ENCODE measurements at regions not wholly inside any gene's neighbourhood (a gene's known extent, or its start where the extent isn't known, plus 50 kb on each side); places are given as distances from the start of the nearest gene placed in this dataset.
A peak's percentile ranks its signal among the peaks of the same experiment; 100 is the strongest.

DNA sequence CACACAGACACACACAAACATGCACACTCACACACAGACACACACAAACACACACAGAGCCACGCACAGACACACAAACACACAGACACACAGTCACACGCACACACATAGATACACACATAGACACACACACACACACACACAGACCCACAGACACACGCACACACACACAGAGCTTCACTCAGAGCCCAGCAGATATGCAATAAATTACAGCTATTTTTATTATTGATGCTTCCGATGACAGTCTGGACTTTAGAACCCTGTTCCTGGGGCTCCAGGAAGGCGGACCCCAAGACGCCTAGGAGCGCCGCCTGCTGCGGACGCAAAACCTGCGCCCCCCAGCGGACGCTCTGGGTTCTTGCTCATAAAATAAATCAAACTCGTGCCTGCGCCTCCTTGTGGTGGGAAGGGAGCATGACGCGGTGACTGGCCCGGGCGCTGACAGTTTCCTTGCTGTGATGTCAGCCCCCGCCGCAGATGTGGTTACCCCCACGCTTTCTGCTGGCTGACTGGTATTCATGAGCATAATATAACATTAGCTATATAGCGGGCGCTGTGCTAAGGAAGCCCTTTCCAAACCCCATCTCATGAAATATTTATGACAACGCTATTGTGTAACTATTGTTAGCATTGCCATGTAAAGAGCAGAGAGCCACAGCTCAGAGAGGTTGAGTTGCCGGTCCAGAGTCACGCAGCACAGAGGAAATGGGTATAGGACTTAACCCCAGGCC is 64.4 kb upstream of the TM9SF2 start (continued):
- TF ChIP-seq, protein P1, sequence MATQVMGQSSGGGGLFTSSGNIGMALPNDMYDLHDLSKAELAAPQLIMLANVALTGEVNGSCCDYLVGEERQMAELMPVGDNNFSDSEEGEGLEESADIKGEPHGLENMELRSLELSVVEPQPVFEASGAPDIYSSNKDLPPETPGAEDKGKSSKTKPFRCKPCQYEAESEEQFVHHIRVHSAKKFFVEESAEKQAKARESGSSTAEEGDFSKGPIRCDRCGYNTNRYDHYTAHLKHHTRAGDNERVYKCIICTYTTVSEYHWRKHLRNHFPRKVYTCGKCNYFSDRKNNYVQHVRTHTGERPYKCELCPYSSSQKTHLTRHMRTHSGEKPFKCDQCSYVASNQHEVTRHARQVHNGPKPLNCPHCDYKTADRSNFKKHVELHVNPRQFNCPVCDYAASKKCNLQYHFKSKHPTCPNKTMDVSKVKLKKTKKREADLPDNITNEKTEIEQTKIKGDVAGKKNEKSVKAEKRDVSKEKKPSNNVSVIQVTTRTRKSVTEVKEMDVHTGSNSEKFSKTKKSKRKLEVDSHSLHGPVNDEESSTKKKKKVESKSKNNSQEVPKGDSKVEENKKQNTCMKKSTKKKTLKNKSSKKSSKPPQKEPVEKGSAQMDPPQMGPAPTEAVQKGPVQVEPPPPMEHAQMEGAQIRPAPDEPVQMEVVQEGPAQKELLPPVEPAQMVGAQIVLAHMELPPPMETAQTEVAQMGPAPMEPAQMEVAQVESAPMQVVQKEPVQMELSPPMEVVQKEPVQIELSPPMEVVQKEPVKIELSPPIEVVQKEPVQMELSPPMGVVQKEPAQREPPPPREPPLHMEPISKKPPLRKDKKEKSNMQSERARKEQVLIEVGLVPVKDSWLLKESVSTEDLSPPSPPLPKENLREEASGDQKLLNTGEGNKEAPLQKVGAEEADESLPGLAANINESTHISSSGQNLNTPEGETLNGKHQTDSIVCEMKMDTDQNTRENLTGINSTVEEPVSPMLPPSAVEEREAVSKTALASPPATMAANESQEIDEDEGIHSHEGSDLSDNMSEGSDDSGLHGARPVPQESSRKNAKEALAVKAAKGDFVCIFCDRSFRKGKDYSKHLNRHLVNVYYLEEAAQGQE (IDR thresholded peaks at IDR 0.05; ENCODE audit: low read depth, low read length), result no peak
- TF ChIP-seq NFIC (IDR thresholded peaks at IDR 0.05; ENCODE audit: borderline replicate concordance), result no peak
- TF ChIP-seq, protein P2, sequence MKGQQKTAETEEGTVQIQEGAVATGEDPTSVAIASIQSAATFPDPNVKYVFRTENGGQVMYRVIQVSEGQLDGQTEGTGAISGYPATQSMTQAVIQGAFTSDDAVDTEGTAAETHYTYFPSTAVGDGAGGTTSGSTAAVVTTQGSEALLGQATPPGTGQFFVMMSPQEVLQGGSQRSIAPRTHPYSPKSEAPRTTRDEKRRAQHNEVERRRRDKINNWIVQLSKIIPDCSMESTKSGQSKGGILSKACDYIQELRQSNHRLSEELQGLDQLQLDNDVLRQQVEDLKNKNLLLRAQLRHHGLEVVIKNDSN (IDR thresholded peaks at IDR 0.05; ENCODE audit: borderline replicate concordance, low read depth), result no peak
- no peak for TF ChIP-seq TEAD4 (IDR thresholded peaks at IDR 0.05; ENCODE audit: borderline replicate concordance, insufficient read depth)
- no peak for TF ChIP-seq MEF2A (IDR thresholded peaks at IDR 0.05; ENCODE audit: borderline replicate concordance, low read depth)
- no peak for TF ChIP-seq FOSL2 (IDR thresholded peaks at IDR 0.05; ENCODE audit: borderline replicate concordance, low read depth)
- 0 out of 2 replicates have a peak, but pooled peaks have one; percentile 34 for TF ChIP-seq RCOR1 (IDR thresholded peaks at IDR 0.05; ENCODE audit: low read length)
- no peak for TF ChIP-seq GABPA (IDR thresholded peaks at IDR 0.05; ENCODE audit: low read depth)
- TF ChIP-seq CHD2 (IDR thresholded peaks at IDR 0.05; ENCODE audit: low read length, partially characterized antibody), result peak; percentile 24
- TF ChIP-seq FOXJ3 (CRISPR knock-in tag; IDR thresholded peaks at IDR 0.05), result no peak

DNA sequence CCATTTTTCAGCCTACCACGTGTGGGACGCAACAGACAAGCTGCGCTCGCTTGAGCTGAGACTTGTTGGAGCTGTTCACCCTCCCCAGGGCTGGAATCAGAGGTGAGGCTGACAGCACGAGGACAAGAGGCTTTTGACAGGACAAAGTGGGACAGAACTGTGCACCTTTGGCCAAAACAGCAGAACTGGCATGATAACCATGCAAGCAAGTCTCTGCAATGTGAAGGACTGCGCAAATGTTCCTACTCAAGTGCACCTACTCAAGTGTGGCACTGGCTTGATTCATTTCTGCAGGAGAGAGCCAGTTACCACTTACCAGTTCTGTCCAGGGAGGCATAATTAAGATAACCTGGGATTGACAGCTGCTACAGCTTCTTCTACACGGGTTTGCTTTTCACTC is 62.2 kb upstream of the TM9SF2 start:
- Histone ChIP-seq H3K4me1 (ENCODE audit: control insufficient read depth in 1 of 2, insufficient read depth in 2 of 2, low read depth in 1 of 2, low read length in 1 of 2) (peaks cover 0 to 7% of the 10 kb centered on the region in 2 experiments; a peak in 1 of 4 replicates), H3K4me2 (no peak overlapping the region), H3K9me3 (no peaks in the 10 kb centered on the region), H3K9ac (no peak overlapping the region), H3K27me3 (ENCODE audit: insufficient read depth) (peaks cover 7% of the 10 kb centered on the region; the same call in 1 of the 2 replicates), H3K27ac (ENCODE audit: low read depth in 2 of 2, low read length in 1 of 2) (no peak overlapping the region), H3K4me3 (ENCODE audit: low read depth in 2 of 2, low read length in 1 of 2) (no peak overlapping the region), H2AFZ (ENCODE audit: low read depth) (no peak overlapping the region), H3K79me2 (ENCODE audit: insufficient read depth) (no peaks in the 10 kb centered on the region), H3F3A (replicated peaks; ENCODE audit: insufficient read depth) (no peaks in the 10 kb centered on the region), H4K20me1 (ENCODE audit: insufficient read depth) (no peaks in the 10 kb centered on the region), H3K9me2 (no peaks in the 10 kb centered on the region), H3K36me3 (replicated peaks in 1 of 2; ENCODE audit: control insufficient read depth in 1 of 2, insufficient read depth in 2 of 2, low read length in 1 of 2) (no peaks in the 10 kb centered on the region)
- no peak for DNase-seq
- ChIA-PET POLR2A (interaction anchor here (0.6 kb wide), 1 partner anchor 51 kb away, joined by 3 read pairs; no protein-coding TSS in a partner anchor), CTCF (interaction anchor here (0.6 to 8.4 kb wide), 7 partner anchors 10 to 266 kb away, joined by 3 to 249 read pairs (median 6); no protein-coding TSS in a partner anchor)
- no peak for TF ChIP-seq SMC3 (IDR thresholded peaks at IDR 0.05; ENCODE audit: low read depth, low read length)
- no peak for TF ChIP-seq CHD2 (IDR thresholded peaks at IDR 0.05; ENCODE audit: low read length, partially characterized antibody)
- no peak for TF ChIP-seq FOXM1 (IDR thresholded peaks at IDR 0.05; ENCODE audit: low read depth)
- TF ChIP-seq NFIC (IDR thresholded peaks at IDR 0.05; ENCODE audit: borderline replicate concordance), result no peak
- no peak for TF ChIP-seq NRF1 (IDR thresholded peaks at IDR 0.05; ENCODE audit: low read depth, low read length)
- TF ChIP-seq, protein P2 (IDR thresholded peaks at IDR 0.05; ENCODE audit: borderline replicate concordance, low read depth), result no peak
- WGBS (ENCODE audit: low lambda C conversion rate), result 72% methylated on average over 7 of the region's 7 CpGs
